NB4 (cell line): ENCODE measurements at regions not wholly inside any gene's neighbourhood (a gene's known extent, or its start where the extent isn't known, plus 50 kb on each side); places are given as distances from the start of the nearest gene placed in this dataset.

Experiments used
- DNase-seq: peaks from one replicate; pipeline ENCODE4 v3.0.0; 2010; ENCODE audit warnings: low read depth
- H3K4me3 ChIP-seq: one replicate; pipeline ENCODE4 v1.5.1; 2011; ENCODE audit warnings: mild to moderate bottlenecking, low read depth, low read length, moderate library complexity
- MYC ChIP-seq: IDR thresholded peaks from 2 replicates; pipeline ENCODE4 v1.6.1; 2011; ENCODE audit warnings: low read depth, low read length
- POLR2A ChIP-seq: IDR thresholded peaks from 2 replicates; pipeline ENCODE4 v1.6.1; 2011; ENCODE audit warnings: mild to moderate bottlenecking; ENCODE audit not compliant: insufficient read length; ENCODE audit errors: extremely low read depth
- TF ChIP-seq, protein P1 (sequence below): IDR thresholded peaks from 2 replicates; pipeline ENCODE4 v1.6.1; 2011; ENCODE audit warnings: low read depth, low read length
- TF ChIP-seq, protein P2 (sequence below): IDR thresholded peaks from one replicate; pipeline ENCODE4 v1.5.1; 2012; ENCODE audit warnings: low read depth, low read length

DNA sequence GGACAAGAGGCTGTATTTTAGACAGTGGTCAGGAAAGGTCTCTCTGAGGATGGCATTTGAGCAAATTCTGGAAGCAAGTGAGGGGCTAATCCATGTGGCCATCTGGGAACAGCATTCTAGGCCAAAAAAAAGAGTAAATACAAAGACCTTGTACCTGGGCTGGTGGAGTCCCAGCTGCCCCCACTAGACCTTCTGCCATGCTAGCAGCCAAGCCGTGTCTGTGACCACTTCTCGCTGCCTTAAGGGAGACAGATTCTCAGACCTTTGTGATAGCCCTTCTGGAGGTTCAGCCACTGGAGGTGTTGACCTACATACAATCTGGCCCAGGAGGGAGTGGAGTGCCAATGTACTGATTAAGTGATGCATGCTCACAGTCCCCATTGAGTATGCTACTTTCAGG lies 506.2 kb downstream of the MID1IP1 start:
- TF ChIP-seq, protein P1, sequence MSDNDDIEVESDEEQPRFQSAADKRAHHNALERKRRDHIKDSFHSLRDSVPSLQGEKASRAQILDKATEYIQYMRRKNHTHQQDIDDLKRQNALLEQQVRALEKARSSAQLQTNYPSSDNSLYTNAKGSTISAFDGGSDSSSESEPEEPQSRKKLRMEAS: no peak
- TF ChIP-seq POLR2A (no peak), MYC (no peak)
- TF ChIP-seq, protein P2, sequence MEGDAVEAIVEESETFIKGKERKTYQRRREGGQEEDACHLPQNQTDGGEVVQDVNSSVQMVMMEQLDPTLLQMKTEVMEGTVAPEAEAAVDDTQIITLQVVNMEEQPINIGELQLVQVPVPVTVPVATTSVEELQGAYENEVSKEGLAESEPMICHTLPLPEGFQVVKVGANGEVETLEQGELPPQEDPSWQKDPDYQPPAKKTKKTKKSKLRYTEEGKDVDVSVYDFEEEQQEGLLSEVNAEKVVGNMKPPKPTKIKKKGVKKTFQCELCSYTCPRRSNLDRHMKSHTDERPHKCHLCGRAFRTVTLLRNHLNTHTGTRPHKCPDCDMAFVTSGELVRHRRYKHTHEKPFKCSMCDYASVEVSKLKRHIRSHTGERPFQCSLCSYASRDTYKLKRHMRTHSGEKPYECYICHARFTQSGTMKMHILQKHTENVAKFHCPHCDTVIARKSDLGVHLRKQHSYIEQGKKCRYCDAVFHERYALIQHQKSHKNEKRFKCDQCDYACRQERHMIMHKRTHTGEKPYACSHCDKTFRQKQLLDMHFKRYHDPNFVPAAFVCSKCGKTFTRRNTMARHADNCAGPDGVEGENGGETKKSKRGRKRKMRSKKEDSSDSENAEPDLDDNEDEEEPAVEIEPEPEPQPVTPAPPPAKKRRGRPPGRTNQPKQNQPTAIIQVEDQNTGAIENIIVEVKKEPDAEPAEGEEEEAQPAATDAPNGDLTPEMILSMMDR: no peak
- no peak overlapping the region for H3K4me3 ChIP-seq
- no peak for DNase-seq

DNA sequence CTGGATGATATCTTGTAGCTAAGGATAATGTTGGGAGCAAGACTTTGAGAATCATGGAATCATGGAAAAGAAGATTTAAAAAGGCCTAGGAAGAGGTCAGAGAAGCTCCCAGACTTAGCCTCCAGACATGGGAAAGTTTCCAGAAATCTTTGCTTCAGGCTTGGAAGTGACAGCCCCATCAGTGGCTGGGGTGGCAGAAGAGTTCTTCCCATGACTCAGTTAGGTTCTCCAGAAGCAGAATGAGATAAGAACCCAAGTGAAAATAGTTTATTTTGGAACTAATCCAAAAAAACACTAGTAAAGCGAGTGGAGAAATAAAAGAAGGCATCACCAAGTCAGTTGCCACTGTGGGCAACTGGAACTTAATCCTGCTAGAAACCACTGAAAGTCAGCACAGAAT lies 506.9 kb downstream of the MID1IP1 start:
- DNase-seq: no peak
- H3K4me3 ChIP-seq: no peak overlapping the region
- TF ChIP-seq MYC (no peak), POLR2A (no peak)
- TF ChIP-seq, protein P2: no peak

DNA sequence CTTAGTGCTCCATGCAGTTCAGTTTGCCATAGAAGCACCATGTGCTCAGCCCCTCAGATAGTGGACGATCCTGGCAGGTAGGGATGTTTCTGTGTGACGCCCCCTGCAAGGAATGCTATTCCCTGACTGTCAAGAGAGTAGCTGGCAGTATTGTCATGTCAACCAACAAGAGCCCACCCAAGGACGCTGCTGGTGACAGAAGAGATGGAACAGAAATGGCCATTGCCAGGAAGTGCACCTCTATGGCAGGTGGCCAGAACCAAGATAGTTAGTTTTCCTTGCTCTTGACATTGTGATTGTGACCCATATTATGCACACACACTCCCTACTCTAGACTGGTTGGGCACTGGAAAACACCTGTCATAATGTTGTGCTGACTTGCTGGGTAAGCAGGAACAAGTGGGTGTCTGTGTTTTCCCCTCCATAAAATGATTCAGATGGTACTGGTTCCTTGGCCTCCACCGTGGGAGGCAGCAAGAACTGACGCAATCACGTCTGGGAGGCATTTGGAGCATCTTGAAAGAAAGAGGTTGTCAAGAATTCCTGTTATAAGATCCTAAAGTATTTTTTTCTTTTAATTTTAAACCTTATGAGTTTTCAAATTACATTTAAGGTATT lies 507.9 kb downstream of the MID1IP1 start:
- peak; percentile 25 for DNase-seq
- TF ChIP-seq MYC (no peak), POLR2A (no peak)
- TF ChIP-seq, protein P1: no peak
- TF ChIP-seq, protein P2: no peak

DNA sequence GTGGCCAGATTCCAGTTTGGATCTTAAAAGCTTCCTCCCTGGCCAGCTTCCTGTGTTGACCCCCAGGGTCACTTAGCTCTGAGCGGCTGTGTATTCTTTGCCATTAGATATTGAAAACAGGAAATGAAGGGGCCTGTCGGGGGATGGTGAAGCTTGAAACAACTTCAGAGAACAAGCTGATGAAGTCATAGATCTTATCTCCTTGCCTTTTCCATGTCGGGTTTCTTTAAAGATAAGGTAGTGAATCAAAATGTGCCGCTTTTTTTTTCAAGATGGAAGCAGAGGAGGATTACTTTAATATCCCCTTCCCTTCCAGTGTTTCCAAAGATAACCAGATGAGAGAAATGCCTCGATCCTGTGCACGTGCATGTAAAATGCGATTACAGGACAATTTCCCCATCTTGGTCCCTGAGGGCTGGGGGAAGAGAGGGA lies 508.5 kb downstream of the MID1IP1 start:
- no peak overlapping the region for H3K4me3 ChIP-seq
- TF ChIP-seq, protein P2: no peak
- TF ChIP-seq, protein P1: no peak
- no peak for TF ChIP-seq MYC
- peak; percentile 40 for DNase-seq

More for the DNA sequence above, 507.9 kb downstream of the MID1IP1 start:
- no peak overlapping the region for H3K4me3 ChIP-seq

DNA sequence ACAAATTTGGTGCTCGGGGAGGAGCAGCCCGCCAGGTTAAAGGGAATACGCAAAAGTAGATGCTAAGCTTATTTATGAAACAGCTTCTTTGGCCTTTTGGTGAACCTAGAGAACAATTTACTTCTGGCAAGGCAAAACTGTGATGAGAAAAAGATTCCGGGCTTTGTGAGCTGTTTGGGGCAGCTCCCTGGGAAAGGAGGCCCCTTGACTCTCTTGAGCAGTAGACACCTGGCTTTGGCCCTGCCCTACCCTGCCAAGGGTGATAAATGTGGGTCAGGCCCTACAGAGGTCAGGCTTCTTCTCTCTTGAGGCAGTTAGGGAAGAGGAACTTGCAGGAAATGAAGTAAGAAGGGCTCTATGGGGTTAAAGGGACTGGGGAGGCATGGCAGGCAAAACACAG lies 509.6 kb downstream of the MID1IP1 start:
- TF ChIP-seq, protein P2: no peak
- TF ChIP-seq MYC: no peak
- TF ChIP-seq, protein P1: no peak
- DNase-seq: peak; percentile 19
- no peak overlapping the region for H3K4me3 ChIP-seq

DNA sequence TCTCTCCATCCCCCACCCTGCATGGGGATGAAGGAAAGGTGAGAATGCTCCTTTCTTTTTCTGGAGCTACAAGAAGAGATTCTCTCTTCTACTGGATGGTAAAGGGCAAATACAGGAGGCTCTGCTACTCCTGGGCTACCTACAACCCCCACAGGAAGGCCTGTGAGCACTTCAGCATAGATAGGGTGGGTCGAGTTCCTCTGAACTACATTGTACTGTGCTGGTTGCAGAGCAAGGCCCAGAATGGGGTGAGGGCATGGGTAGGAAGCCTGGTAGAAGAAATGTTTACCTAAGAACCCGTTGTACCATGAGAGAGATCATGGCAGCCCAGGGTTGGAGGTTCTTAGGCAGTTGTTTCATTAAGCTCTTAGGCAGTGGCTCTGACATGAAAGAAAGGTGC lies 510.4 kb downstream of the MID1IP1 start:
- H3K4me3 ChIP-seq: no peak overlapping the region
- DNase-seq: no peak
- TF ChIP-seq MYC: no peak
- TF ChIP-seq, protein P2: no peak
- no peak for TF ChIP-seq POLR2A
- TF ChIP-seq, protein P1: no peak
